Activated CD4-positive, CD25-positive, alpha-beta regulatory T cell treated with anti-CD3 and anti-CD28 coated beads, Interleukin-2, amount 50 U/mL, for 24 hours (primary cell): ENCODE measurements at regions not wholly inside any gene's neighbourhood (a gene's known extent, or its start where the extent isn't known, plus 50 kb on each side); places are given as distances from the start of the nearest gene placed in this dataset.
"Not testable (repeated sequence)": the region's sequence is repeated elsewhere in the genome, so short reads cannot be mapped to it uniquely, and the experiment has no call there.

ENCODE experiments used
- ATAC-seq, 2 donors: fragments of 150-1000 bp; cut with Tn5 transposase; one replicate each; pipeline ENCODE4 v1.10.0; 2021; ENCODE audit warnings: mild to moderate bottlenecking in 1 of 2, moderate library complexity in 1 of 2

GRCh38 chr3:110969229-110970211, 102.1 kb upstream of the NECTIN3 start:
- ATAC-seq, result no peak

GRCh38 chr3:110971010-110971601, 100.5 kb upstream of the NECTIN3 start:
- ATAC-seq, result no peak

- ATAC-seq, result no peak
Measured at GRCh38 chr3:110973263-110973895, 98.2 kb upstream of the NECTIN3 start.

GRCh38 chr3:110974902-110975301, 96.7 kb upstream of the NECTIN3 start:
- ATAC-seq, result no peak

- ATAC-seq, result no peak
Measured at GRCh38 chr3:110984456-110985250, 87.0 kb upstream of the NECTIN3 start.

- ATAC-seq, result no peak
Measured at GRCh38 chr3:110989446-110989845, 82.2 kb upstream of the NECTIN3 start.

- no peak for ATAC-seq
Measured at GRCh38 chr3:110995461-110996231, 76.0 kb upstream of the NECTIN3 start.

GRCh38 chr3:110998766-110999165, 72.8 kb upstream of the NECTIN3 start:
- ATAC-seq, result not testable (repeated sequence)

GRCh38 chr3:111006485-111006884, 65.1 kb upstream of the NECTIN3 start:
- not testable (repeated sequence) for ATAC-seq

GRCh38 chr3:111012388-111013248, 59.0 kb upstream of the NECTIN3 start:
- no peak for ATAC-seq
